GM19328 (cell line): ENCODE measurements at regions not wholly inside any gene's neighbourhood (a gene's known extent, or its start where the extent isn't known, plus 50 kb on each side); places are given as distances from the start of the nearest gene placed in this dataset.

ENCODE experiments used
- ATAC-seq: cut with Tn5 transposase; IDR thresholded peaks from one replicate; pipeline ENCODE4 v1.9.1; 2021; ENCODE audit warnings: mild to moderate bottlenecking, moderate library complexity; ENCODE audit not compliant: unreplicated experiment

DNA sequence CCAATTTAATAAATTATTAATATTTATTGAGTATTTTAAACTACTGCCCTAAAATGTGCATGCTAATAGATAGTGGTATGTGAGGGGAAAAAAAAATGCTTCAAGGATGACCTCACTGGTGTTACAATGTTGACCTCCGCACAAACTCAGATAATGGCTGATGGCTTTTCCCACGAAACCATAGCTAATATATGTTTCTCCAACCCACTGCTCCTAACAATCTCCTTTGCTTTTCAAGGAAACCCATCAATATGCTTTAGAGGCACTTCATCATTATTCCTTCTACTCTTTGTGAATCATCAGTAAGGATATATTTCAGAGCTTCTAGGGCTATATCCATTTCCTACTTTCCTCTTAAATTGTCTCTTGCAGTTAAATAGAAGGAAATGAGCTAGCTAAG lies 1752.0 kb upstream of the TENM3 start:
- ATAC-seq, result no peak

DNA sequence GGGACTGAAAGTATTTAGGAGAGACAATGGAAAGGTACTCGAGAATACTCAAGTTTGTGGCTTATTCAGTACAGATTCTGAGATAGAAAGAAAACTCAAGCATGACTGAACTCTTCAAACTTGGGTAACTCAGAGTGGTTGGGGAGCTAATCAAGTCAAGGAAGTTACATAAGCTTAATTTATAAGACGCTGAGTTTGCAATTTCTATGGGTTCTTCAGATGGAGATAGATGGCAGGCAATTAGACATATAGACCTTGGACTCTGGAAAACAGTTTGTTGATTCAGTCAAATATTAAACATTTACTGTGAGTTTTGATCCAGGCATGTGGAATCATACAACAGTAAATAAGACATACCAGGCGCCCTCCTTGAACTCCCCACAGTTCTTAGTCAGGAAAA lies 1749.9 kb upstream of the TENM3 start:
- no peak for ATAC-seq

DNA sequence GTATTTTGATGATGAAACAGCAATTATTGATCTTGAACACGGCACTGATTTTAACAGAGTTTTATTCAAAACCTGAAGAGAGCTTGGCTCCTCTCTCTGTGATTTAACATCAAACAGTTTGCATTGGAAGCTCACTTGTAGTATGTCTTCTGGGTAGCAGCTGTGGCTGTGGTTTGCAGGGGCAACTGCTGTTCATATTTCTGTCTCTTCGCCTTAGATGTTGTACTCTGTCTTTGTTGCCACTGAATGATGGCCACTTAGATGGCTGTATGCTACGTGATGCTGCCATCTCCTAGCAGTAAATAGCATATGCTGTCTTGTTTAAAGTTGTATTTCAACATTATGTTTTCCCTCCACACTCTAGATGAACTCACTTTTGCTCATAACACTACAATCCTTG lies 1743.0 kb upstream of the TENM3 start:
- ATAC-seq, result no peak

DNA sequence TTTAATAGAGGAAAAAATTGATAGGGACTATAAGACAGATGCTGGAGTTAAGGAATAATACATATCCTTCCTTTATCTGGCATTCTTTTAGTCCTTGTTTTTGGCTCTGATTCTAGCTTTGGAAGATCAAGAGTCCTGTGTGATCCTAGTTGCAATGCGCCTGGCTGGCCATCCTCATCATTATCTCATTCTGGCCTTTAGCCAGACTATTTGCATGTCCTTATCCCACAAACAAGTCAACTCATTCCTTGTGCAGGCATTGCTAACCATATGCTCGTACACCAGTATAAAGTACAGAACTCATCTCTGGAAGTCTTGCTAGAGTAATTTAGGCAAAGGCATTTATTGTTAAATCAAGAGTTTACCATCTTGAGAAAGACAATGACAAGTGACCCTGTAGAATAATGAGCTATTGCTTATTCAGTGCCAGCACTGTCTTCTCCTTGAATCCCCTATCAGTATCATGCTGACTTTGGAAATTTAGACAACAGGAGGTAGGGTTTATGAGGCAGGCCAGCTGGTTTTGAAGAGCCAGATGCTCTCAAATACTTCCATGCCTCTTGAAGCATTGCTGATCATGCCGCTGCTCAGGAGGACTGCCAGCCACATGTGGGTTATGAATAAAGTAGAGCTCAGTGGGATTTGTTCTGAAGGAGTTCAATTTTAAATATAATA lies 1730.3 kb upstream of the TENM3 start:
- no peak for ATAC-seq

DNA sequence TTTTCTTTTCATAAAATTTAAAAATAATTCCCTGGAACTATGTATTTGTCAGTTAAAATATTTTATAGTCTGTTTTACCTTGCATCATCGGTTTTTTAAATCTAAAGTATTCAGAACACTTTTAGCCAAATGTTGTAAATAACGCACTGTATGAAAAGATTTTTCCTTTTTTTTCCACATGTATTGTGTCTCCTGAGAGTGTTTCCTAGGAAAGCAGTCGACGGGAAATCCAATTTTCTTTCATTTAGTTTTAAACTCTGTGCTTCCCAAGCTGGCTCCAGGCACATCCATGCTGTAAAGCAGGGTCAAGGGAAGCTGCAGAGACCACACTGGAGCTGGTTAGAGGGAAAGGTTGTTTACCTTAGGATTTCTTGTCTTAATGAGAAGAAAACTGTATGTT lies 1724.3 kb upstream of the TENM3 start:
- ATAC-seq, result no peak

DNA sequence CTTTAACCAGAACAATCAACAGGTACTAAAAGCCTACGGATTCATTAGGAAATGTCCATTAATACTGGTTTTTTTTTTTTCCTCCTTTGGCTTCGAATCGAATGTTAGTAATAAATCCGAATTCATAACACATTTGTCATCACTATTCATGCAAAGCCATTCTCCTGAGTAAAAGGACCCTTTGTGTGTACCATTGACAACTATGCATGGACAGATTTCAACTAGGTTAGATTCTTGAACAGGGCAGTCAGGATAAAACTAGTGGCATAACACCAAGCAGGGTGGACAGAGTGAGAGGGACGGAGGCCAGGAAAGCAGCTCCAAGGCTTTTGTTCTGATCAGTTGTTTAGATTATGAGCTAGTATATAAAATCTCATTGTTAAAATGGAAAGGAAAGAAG lies 1722.0 kb upstream of the TENM3 start:
- no peak for ATAC-seq

DNA sequence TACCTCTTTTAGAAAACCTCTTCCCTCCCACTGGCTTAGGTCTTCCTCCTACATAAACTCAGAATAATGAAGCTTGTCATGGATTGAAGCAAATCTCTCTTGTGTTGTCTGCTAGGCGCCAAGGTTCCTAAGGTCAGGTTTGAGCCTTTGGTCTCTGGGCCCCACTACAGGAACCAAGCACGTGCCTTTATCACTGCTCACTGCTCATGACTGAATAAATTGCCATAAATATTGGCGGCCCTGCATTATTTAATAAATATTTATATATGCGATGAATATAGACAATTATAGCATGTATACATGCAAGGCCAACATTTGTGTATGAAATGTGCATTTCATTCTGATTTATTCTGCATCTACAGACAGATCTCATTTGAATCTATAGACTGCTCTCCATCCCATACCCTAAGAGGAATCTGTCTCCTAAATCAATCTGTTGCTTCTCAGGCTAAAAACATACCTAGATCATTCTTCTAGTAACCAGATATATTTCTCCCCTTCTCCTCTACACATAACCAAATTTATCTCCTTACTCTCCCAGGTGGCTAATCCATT lies 1717.6 kb upstream of the TENM3 start:
- no peak for ATAC-seq

DNA sequence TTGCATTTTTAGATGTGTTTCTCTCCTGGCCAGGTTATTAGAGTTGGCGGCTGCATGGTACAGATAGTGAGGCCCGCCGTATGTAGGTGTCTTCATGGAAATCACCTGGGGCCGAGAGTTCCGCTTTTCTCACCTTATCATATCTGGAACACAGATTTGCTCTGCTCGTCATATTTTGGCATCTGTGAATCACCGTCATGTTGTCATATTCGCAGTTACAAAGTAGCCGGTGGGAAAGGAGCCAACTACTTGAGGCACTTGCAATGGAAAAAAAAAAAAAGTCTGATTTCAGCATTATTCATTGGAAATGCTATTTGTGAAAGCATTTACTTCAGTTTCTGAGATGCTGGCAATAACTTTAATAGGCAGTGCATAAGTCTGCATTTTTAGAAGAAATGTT lies 1715.2 kb upstream of the TENM3 start:
- ATAC-seq, result no peak

DNA sequence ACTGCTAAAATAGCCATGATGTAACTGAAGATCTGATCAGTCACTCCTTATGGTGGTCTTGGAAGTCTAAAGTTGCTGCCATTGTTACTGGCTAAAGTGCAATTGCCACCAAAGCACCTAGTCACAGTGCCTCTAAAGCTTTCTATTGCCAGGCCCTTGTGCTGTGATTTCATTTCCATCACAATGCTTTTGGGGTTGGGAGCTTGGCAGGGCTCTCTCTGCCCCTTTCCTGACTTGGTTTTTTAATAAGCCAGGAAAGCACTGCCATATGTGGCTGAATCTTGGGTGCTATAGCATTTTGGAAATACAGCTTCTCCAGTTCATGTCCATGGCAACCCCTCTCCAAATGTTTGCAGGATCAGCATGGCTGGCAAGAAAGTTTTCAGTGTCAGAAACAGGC lies 1712.4 kb upstream of the TENM3 start:
- ATAC-seq, result no peak

DNA sequence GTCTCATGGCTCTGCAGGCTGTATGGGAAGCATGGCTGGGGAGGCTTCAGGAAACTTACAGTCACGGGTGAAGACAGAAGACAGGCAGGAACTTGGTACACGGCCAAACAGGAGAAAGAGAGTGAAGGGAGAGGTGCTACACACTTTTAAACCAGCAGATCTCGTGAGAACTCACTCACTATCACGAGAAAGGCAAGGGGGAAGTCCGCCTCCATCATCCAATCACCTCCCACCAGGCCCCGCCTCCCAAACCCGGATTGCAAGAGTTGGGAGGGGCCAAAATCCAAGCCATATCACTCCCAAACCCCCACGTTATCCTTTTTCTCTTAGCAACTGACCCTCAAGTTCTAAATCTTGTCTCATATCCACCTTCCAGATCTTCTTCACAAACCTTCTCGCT lies 1710.5 kb upstream of the TENM3 start:
- no peak for ATAC-seq

DNA sequence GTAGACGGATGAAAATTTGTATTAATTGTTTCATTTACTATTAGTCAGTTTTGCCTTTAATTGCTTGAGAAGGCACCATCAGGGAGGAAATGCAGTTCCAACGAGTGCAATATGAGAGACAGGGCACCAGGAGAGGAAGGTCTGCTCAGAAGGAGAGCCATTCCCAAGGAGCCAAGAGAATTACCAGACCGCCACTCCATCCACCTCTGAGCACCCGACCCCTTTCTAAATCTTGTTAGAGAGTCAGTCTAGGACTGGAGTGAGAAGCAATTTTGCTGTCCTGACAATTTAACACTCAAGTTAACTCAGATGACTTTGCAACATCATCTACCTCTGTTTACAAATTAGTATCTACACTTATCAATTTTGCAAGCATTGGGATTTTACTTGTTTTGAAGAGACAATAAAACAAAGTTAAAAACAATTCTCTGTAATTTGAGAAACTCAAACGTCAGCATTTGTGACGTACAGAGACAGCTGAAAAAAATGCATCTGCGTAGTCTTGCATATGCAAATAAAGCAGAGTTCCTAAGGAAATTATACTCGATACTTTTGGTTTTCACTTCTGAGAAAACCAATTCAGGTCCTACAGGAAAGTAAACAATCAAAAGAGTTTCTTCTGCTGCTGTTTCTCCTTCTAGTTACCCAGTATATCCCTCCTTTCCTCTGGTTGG lies 1704.7 kb upstream of the TENM3 start:
- no peak for ATAC-seq

DNA sequence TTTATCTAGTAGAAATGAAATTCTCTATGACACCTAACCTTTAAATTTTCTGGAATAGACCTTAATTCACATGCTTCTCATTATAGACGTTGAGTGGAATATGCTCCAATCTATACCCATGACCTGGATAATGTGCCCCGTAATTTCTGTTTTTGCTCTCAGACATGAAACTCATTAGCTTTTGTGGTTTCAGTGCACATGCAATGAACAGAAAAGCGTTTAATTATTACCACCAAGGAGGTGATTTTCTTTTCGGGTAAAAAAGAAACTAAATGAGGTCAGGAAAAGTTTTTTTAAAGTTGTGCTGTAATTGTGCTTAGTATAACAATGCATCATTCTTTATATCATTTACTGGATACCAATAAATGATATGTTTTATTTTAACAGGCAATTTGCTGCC lies 1703.9 kb upstream of the TENM3 start:
- ATAC-seq, result no peak

DNA sequence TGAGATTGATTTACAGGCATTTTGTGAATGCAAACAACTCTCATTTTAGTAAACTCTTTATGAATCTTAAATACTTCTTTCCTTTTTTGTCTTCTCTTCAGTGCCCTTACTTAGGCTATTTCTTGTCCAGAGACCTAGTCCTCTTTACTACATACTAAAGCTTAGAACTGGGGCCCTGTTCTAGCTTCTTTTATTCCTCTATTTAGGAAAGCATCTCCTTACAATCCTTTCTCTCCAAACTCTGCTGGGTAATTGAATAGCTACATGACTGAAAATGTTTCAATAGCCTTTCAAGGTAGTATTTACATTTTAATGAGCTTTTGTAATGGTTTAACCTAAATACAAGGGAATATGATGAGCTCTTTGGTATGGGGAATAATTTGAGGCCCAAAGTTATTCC lies 1701.5 kb upstream of the TENM3 start:
- no peak for ATAC-seq

DNA sequence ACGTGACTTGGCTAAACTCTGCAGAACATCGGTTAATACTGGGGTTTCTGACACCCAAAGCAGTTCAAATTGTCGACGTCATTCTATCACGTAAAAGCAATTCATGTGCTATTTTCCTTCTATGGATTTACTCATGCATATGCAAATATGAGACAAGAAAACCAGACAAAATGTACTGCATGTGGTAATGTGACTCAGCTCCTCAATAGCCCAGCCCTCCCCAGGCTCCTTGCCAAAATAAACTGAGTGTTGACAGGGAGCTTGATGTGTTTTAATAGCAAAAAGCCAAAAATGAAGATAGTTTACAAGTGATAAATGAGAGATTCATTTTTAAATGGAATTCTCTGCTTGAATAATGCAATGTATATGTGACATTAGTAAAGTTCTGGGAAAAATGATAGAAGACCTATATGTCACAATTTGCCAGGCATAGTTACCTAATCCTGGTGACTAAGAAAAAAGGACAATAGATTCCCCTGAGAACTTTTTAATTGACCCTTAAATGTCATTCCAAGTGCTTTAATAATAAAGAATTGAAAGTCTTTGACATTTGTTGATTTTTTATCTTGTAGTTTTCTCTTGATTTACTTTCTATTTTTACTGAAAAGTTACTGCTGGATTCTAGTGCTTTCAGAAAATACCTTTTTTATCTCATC lies 1700.6 kb upstream of the TENM3 start:
- no peak for ATAC-seq

DNA sequence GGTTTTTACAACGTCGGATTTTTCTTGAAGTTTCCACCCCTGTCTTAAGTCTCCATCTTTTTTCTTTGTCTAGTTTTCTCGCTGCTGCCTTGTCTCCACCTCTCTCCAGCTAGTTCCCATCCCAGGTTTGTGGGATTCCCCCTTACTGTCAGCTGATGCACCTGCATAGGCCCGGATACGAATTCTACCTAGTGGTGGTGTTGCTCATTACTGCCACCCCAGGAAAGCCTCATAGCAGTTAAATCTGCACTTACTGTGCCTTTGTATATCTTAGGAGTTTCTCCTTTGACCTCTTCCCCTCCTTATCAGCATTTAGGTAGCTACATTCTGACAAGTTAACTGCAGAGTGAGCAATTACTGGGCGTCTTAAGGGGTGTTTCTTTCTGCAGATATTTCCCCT lies 1693.1 kb upstream of the TENM3 start:
- no peak for ATAC-seq

DNA sequence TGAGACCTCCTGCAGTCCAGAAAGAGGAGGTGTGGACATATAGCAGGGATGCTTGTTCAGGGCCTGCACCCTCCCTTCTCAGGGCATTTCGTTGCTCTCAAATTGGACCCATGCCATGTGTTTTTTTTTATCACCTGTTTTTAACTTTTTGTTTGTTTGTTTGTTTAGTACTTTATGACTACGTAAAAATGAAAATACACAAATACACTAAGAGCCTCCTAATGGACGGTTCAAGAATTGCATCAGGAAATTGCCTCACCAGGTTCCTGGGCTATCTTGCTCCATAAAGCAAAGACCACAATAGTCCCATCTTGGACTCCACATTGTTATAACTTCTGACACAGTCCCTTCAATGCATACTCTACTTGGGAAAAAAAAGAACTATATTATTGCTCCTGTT lies 1685.9 kb upstream of the TENM3 start:
- ATAC-seq, result no peak

DNA sequence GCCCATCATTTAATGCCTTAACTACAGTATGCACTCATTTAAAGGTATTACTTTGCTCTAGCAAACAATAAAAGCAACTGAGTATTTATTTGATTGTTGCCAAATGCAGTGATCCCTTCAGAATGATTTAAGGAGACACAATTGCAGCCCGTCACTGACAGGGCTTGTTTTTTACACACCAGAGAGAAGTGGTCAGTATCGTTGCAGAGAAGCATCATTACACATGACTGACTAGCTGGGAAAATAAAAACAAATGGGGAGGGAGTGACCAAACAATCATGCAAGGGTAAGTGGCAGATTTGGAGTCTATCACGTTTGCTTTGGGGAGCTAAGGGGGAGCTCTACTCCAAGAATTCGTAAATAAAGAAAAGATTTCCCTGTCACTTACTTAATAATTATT lies 1685.3 kb upstream of the TENM3 start:
- no peak for ATAC-seq

DNA sequence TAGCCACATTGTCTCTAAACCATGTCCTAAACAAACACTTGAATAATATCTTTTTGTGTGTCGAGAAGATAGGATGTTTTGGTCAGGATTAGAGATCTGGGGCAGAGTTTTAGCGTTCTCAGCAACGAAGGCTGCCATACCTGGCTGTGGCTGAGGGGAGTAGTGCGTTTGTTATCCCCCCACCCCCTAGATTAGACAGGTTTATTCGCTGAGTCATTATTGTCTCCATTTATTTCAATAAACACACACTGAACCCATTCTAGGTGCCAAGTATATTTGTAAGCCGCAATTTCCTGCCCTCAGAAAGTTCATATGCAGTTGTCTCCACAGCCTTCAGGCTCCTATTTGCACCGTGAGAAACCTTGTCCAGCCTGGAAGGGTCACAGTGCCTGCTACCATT lies 1684.8 kb upstream of the TENM3 start:
- ATAC-seq, result no peak

DNA sequence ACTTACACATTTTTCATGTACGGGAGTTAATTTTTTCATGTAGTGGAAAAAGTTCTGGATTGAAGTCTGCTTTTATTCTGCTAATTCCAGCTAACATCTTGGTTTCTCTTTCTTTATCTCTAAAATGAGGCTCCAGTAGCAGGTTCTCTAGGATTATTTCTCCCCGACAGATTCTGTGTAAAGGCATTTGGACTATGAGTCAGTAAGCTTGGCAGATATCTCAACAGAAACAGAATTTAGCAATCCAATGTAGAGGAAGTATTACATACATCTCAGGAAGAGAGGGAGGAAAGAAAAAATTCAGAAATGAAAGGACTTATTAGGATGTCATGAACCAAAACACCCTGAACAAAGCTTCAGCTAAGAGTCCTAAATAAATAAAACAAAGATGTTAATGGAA lies 1682.3 kb upstream of the TENM3 start:
- ATAC-seq, result no peak

DNA sequence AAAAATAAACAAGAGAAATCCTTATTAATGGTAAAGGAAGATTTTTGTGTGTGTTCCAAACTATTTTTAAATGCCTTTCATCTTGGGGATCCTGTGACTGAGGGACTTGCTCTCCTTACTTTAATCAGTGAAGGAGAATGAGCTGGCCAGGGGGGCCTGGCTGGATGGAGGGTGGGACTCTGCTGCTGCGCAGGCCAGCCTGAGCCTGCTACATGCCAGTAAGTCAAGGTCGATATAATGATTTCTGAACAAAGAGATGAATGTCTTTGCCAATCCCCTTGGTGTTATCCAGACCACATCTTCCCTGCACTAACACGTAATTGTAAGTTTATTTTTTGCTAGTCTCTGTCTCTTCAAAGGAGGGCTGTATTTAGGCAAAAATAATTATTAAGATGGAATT lies 1679.2 kb upstream of the TENM3 start:
- no peak for ATAC-seq

DNA sequence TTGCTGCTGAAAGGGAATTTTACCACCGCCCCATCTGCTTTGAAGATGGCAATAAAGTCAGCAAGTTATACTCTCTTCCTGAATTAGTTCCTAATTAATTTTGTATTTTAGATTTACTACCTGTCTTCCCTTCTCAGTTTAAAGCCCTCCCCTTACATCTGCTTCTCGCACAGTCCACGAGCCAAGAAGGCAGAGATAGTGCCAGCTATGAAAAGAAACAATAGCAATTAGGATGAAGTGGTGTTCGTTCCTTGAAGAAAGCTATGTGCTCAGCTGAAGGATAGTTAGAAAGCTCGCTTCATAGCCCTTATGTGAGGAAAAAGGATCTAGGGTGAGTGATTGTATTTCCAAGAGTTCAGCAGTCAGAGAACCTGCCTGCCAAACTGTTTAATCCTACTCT lies 1678.8 kb upstream of the TENM3 start:
- no peak for ATAC-seq

DNA sequence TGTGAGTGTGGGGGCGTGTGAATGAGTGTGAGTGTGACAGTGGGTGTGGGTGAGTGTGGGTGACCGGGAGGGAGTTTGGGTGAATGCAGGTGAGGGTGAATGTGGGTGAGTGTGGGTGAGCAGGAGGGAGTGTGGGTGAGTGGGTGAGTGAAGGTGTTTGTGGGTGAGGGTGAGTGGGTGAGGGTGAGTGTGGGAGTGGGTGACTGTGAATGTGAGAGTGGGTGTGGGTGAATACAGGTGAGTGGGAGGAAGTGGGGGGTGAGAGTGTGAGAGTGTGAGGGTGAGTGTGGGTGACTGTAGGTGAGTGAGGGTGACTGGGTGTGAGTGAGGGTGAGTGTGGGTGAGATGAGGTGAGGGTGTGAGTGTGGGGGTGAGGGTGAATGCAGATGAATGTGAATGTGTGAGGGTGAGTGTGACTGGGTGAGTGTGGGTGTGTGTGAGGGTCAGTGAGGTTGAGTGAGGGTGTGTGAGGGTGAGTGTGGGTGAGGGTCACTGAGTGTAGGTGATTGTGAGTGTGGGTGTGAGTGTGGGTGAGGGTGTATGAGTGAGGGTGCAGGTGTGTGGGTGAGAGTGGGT lies 1677.3 kb upstream of the TENM3 start:
- no peak for ATAC-seq
